COLO829 (cell line): ENCODE measurements at regions not wholly inside any gene's neighbourhood (a gene's known extent, or its start where the extent isn't known, plus 50 kb on each side); places are given as distances from the start of the nearest gene placed in this dataset.
A peak's percentile ranks its signal among the peaks of the same experiment; 100 is the strongest.

ENCODE experiments used
- DNase-seq: peaks from one replicate; pipeline ENCODE4 v3.0.0; 2012; ENCODE audit warnings: low spot score

GRCh38 chr2:214674278-214674677 lies 135.2 kb downstream of the BARD1 start:
- DNase-seq, result no peak

- no peak for DNase-seq
These were observed 138.1 kb downstream of the BARD1 start for GRCh38 chr2:214671319-214671885.

GRCh38 chr2:214652473-214652872 lies 157.0 kb downstream of the BARD1 start:
- DNase-seq, result no peak

DNA sequence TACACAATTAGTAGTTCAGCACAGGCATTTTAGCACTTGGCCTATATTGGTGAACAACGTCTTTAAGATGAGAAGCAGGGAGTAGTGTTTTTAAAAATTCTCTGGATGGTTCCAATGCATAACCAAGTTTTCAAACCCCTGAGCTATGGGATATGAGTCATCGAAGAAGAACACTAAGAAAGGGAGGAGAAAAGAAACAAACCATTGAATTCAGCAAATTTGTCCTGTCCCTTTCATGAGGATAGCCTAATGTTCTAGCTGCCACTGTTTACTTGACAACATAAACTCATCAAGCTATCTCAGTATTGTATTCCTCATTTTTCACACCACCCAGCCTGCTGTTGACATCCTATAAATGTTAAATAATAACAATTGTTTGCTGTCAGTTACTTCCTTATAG lies 158.0 kb downstream of the BARD1 start:
- DNase-seq, result peak; percentile 74

- peak; percentile 75 for DNase-seq
These were observed 159.9 kb downstream of the BARD1 start for GRCh38 chr2:214649440-214650205.

DNA sequence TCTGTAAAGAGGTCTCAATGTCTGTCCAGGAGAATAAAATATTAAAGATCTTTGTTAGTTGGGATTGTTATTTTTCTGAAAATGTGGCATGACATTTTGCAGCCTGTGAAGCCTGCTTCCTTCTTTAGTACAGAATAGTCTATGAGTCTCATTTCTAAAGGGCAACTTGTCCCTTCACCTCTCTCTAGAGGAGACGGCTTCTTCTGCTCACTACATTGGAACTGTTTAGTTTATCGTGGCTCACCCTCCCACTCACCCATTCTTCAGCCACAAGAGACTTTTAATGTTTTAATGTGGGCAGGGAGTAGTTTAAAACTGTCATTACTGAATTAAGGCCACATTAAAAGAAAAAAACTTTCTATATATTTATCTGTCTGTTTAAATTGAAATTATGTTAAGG lies 161.0 kb downstream of the BARD1 start:
- DNase-seq, result no peak

DNA sequence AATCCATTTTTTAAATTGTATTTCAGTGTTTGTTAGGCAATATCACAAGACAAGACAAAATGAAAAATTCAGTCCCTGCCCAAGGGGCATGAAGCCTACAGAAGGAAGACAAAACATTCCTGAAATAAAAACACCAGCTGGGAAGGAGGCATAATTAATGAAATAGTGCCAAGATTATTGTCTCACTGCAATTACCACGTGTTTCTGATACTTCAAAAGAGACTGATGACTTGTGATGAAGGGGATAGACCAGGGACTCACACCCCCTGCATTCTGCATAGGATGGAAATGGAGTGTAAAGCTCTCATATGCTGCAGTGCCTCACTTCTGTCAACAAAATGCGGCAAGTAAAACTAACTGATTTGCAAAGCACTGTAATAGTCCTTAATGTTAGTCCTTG lies 178.1 kb downstream of the BARD1 start:
- no peak for DNase-seq

GRCh38 chr2:214630402-214631045 lies 179.0 kb downstream of the BARD1 start:
- DNase-seq, result no peak

DNA sequence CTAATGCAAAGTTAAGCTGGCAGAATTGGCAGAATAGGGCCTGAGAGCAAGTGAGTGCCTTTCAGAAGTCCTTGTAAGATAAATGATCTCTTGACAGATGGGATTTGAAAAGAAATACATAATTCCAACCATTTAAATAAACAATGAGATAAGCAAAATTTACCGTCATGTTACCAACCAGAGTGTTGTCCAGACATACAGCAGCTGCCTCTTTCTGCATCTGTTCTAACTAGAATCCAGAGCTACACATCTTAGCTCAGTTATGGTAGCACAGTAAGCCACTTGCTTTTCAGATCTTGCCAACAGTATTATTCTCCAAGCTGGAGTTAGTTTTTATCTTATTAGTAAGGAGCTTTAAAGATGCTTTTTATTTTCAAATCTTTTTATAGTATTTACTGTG lies 179.6 kb downstream of the BARD1 start:
- no peak for DNase-seq
